NCI-H526 treated with DMSO at 0.1 percent for 48 hours (cell line): ENCODE measurements at regions not wholly inside any gene's neighbourhood (a gene's known extent, or its start where the extent isn't known, plus 50 kb on each side); places are given as distances from the start of the nearest gene placed in this dataset.

Source experiments
- DNase-seq: peaks from one replicate; lab custom pipeline; 2025; lab: John Stamatoyannopoulos, UW

DNA sequence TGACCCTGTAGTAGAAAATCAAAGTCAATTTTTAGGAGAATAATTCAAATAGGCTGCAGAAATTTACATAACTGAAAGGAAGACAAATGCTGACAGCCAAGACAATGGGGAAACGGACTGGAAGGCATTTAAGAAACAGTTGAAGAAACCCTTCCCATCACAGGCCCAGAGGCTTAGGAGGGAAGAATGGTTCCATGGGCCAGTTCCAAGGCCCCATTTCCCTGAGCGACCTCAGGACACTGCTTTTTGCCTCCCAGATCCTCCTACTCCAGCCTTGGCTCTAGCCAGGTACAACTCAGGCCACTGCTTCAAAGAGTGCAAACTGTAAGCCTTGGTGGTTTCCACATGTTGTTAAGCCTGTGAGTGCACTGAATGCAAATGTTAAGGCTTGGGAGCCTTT is 184.1 kb upstream of the SGCD start:
- no peak for DNase-seq

DNA sequence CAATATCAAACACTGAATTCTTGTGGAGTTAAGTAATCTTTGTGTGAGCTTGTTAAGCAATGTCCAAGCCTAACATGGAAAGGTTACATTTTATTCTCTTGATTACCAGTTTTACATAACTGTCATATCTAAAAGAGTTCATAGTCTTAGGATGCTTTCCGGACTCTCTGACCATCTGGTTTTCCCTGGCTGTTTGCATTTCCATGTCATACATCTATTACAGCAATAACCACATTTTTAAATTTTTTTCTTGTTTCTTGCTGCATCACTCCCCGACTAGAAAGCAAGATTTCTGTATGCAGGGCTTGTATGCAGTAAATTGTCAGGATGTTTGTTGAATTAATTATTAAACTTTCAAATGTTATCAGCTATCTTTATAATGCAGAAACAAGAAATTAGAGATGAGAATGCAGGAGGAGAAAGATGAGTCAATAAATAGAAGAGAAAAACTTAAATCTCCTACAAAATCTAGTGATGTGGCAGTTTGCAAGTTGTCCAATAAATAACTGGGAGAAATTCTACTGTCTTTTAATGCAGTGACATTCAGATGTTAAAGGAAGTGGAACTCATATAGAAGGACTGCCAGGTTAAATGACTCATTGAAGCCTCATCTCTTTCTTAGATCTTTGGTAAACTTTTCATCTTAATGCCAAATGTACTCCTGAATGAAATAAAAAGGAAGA is 179.6 kb upstream of the SGCD start:
- DNase-seq = no peak

DNA sequence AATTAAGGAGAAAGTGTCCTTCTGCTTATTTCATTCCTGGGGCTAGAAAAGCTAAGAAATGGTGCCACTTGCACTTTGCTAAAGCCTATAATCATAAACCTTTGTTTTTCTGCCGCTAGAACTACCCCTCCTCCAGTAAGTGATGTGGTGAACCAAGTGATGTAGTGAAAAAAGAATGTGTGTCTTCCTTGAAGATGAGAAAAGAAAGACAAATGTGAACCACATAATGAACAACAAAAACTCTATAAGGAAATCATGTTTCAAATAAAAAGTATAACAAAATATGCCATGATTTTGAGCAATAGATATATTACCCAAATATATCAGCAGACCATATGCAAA is 179.0 kb upstream of the SGCD start:
- no peak for DNase-seq

DNA sequence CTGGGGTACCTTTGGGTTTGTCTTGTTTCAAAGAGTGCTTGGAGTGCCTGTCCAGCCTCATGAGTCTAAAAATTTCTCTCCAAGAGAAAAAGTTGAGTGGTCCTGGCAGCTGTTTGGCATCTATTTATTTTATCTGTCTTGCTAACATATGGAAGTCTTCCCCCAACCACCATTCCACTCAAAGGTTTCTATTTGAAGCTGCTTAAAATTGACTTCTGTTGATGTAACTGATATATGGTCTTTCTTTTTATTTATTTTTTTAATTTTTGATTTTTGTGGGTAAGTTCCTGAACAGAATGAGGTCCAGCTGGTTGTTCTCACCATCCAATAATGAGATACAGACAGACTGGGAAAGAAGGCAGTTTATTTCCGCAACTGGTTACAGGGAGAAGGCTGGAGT is 178.7 kb upstream of the SGCD start:
- no peak for DNase-seq

DNA sequence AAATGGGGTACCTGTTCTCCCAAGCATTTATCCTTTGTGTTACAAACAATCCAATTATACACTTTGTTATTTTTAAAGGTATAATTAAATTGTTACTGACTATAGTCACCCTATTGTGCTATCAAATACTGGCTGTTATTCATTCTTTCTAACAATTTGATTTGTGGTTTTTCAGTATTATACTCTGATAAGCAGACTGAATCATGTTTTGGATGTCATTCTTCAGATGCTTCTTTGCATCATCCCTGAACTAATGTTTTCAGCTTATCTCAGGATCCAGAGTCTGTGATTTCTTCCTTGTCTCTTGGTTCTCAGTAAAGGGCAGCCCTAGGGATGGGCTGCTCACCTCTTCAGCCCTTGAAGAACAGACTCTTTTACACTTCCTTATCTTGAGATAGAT is 177.8 kb upstream of the SGCD start:
- no peak for DNase-seq

DNA sequence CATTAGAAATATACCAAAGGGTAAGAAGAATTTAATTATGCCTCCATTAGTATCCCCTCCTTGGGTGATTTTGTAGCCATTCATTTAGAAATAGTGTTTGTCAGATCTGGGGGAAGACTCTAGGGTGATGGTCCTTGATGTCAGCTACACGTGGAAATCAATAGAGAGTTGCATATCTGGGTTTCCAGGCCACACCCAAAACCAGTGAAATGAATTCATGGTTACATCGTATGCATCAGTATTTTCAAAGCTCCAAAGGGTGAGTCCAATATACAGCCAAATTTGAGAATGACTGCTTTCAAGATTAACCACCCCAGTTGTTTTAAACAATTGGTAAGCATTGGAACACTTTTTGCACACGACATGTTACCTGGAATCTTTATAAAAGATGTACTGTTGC is 173.4 kb upstream of the SGCD start:
- no peak for DNase-seq

DNA sequence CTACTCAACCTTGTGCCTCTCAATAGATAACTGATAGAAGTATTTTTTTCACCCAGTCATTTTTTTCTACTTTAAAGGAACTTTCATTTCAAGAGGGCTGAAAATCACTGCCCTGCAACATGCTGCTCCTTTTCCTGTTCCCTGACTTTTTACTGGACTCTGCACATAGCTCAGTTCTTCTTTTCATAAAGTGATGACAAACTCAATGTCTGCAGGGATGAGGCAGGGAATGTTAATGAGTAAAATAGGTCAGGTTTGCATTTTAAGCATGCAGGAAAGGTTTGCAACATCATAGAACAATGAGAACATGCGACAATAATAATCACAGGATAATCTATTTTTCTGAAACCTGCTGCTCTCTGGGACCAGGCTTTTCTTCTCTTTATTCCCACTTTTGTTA is 172.2 kb upstream of the SGCD start:
- no peak for DNase-seq

DNA sequence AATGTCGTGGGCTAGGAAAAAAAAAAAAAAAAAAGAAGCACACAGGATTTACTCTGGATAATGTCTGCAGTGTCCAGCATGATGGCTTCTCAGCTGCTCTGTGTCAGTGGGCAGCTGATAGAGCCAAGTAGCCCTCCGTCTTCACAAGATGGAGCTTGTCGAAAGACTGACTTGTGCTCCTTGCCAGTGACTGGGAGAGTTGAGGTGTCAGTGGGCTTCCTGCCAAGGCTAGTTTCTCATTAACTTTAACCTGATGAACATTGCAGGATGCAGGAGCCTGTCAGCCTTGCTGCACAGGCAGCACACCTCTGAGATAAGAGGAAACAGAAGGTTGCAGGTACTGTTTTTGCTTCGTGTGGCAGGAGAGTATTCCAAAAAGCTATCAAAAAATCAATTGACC is 171.4 kb upstream of the SGCD start:
- DNase-seq = no peak

DNA sequence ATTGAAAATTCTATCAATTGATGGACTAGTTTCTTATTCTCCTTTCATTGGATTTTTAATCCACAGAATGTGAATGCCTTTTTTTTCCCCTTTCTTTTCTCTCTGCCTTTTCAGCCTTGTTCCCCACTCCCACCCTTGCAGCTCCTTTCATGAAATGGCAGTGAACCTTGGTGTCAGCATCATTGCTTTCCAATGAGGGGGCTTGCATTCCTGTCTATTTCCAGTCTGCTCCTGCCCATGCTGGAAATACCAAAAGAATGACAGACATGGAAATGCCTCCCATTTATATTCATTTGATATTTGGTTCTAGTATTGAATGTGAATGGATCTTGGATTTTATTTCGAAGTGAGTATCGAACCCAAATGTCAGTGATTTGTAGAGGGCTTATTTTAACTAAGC is 162.7 kb upstream of the SGCD start:
- no peak for DNase-seq

DNA sequence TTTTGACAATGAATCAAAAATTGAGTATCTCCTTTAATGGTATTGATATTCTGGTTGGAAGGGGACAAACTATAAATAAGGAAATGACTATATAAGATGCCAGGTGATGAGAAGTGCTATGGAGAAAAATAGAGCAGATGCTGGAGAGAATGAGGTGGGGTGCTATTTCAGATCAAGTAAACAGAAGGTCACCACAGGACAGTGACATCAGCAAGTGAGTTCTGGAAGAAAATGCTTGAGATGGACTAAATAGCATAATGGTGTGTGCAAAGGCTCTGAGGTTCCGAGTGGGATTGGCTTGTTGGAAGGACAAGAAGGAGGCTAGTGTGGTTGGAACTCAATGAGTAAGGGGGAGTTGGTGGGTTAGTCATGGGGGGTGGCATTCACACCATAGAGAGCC is 157.5 kb upstream of the SGCD start:
- DNase-seq = no peak

DNA sequence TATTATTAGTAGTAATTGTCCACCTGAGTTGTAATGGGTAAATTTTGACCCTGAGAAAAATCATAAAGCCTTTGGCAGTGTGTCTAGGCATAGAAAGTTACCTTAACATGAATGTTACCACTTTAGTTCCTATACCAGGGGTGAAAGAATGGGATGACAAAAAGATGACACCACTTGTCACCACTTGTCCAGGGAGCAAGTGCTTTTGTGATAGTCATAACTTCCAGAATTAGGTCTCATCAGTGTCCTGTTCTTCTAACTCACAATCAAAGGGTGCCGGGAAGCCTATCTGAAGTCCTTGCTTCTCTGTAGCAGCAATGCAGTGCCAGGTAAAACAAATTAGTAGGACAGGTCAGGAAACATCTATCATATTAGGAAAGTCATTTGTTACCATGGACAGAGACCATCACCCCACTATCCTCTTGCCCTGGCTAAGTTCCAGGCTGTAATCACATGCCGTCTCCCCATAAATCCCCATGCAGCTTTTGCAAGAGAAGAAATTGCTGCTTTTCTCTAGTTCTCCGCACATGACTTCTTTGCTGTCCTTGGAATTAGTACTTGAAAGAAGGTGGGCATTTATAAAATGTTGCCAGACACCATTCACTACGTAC is 156.5 kb upstream of the SGCD start:
- DNase-seq = no peak

DNA sequence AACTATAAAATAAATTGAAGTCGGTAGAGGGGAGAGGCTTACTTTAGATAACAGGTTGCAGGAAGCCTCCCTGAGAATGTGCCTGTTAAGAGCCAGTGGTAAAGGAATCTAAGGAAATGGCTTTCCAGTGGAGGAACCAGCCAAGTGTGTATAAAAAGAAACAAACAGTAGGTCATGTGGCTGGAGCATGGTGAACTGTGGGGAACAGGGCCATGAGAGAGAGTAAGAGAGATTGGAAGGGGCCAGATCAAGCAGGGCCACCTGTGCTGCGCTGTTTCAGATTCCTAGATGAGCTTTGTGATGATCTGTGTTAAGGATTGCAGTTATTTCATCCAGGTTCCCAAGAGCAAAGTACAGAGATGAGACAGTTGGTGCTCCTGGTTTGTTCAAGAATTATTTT is 152.7 kb upstream of the SGCD start:
- DNase-seq = no peak

DNA sequence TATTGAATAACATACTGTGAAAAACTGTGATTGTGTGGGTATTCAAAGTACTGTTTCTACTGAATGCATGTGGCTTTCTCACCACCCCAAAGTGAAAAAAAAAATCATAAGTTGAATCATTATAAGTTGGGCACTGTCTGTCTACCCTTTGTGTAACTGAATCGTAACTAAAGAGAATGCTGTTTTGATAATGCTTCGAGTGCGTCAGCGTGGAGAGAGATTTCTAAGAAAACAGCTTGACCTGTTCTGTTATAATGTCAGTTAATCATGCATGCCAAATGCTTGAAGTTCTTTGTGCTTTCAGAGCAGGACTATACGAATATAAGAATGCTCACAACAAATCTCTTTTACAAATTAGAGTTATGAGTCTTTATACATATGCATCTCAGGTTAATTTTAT is 148.8 kb upstream of the SGCD start:
- DNase-seq = no peak

DNA sequence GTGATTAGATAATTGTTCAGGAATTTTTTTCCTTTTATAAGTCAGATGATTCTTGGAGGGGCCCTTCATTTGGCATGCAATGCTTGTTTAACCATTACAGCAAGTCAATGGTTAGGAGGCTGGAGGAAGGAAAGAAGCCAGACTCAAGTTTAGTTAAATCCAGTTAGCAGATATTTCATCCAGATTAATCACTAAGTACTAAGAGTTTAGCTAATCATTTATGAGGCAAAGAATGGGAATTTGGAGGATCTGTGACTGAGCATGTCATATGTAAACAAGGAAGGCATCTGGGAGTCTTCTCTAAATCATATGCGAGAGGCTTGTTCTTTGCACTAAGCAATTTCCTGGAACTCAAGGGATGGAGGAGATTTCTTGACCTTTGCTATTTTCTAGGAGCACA is 145.3 kb upstream of the SGCD start:
- no peak for DNase-seq

DNA sequence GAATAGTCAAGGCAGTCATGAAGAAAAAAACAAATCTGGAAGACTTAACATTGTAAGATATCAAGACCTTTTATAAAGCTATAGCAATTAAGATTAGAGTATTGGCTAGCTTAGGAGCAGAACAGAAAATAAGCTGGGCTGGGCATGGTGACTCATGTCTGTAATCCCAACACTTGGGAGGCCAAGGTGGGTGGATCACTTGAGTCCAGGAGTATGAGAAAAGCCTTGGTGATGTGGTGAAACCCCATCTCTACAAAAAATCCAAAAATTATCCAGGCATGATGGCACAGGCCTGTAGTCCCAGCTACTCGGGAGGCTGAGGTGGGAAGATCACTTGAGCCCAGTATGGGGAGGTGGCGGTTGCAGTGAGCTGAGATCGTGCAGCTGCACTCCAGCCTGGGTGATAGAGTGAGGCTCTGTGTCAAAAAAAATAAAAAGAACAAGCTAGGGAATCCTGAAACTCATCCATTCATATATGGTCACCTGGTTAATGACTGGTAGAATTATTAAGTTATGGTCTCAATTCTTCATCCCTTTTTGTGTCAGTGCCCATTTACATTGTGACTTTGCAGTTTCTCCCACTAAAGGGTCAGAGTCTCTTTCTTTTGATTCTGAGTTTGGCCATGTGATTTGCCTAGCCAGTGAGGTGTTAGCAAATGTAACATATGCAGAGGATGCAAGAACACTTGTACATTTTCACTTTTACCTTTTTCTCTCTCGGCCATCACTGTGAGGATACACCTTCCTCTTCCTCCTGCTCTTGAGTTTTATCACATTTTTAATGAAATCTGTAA is 144.6 kb upstream of the SGCD start:
- no peak for DNase-seq

DNA sequence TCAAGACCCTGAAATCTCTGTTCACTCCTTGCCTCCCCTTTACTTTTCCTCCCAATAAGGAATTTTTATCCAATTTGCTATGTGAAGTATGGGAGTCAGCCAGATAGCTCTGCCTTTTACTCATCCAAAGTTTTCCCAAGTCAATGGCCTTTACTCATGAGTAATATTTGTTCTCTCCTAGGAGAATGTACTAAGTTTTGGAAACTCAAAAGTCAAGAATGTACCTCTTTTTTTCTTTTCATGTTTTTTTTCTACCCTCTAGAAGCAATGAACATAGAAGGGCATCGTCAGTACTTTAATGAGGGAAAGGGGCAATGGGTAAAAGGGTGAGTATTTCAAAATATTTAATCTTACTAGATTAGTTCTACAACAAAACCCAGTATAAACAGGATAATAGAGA is 140.2 kb upstream of the SGCD start:
- DNase-seq = no peak

DNA sequence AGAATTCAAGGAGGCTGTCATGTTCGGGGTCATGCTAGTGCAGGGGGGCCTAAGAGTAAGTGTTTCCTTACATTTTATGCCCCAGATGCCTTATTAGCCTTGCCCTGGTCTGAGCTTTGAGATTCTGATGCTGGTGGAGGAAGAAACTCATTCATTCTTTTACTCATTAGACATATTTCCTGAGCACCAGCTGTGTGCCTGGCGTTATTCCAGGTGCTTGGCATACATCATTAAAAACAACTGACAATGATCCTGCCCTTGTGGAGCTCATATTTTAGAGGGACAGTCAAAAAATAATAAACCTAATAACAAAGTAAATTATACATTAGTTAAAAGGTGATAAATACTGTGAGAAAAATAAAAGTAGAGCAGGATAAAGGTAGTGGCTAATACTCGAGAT is 138.9 kb upstream of the SGCD start:
- no peak for DNase-seq

DNA sequence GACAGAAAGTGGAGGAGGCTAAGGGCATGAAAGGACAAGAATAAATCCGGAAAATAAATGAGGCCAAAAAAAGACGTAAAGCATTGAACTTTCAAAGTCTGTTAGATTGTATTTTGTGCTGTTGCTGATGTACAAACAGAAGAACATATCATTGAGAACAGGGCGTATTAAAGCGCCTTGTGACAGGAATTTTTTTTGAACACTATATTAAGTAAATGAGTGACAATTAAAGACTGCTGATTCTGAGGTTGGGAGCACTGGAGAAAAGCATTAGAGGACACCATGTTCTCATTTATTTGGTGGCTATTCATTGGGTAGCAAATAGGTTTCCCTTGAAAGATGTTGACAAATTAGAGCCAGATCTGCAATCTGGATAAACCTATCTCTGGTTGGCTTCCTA is 137.3 kb upstream of the SGCD start:
- DNase-seq = no peak

DNA sequence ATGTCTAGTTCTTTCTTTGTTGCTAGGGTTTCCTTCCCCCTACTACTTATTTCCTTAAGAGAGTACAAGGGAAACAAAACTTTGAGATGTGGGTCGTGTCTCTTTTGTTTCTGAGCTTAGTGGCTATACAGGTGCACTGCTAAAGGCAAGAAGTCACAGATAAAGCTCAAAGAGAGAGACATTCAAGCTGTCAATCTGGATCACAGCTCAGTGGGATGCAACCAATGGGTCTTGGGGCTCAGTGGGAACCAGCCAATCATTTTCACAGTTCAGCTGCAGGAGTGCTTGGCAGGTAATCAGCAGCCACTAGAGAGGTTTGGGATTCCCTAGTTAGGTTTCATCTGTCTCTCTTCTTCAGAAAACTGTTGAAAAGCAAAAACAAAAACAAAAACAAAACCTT is 135.4 kb upstream of the SGCD start:
- no peak for DNase-seq

DNA sequence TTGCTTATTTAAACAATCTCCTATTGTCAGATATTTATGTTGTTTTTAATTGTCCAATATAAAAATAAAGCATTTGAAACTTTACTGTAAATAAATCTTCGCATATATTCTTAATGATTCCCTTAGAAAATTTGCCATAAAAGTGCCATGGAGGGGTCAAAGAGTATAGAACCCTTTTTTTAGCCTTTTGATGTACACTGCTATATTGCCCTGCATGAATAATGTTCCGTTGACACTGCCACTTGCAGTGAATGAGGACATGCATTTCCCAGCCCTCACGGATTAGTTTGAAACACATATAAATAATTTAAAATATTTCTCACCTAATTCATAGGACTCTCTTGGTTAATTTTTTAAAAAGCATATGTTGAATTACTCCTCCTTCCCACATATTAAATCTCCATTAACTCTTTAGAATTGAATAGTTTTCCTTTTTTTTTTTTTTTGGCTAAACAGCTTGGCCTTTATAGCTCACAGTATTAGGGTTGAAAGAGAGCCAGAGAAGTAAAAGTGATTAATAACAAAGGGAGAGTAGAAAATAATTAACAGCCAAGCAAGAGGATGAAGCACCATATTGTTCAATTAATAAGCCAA is 129.8 kb upstream of the SGCD start:
- no peak for DNase-seq

DNA sequence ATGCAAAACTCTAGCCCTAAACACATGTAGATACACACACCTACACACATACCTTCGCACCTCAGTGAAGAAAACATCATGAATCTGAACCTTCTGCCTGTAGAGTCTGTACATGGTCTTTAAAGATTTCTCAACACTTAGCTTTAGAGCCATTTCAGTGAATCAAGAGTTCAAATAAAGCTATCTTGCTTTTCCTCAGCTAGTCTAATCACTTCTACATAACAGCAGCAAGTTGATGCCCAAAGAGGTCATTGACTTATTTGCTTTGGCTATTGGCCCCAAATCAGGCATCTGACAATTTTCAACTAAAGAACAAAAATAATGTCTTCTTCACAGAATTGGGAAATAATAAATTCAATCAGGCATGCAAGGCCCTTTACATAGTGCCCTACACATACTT is 127.9 kb upstream of the SGCD start:
- no peak for DNase-seq

DNA sequence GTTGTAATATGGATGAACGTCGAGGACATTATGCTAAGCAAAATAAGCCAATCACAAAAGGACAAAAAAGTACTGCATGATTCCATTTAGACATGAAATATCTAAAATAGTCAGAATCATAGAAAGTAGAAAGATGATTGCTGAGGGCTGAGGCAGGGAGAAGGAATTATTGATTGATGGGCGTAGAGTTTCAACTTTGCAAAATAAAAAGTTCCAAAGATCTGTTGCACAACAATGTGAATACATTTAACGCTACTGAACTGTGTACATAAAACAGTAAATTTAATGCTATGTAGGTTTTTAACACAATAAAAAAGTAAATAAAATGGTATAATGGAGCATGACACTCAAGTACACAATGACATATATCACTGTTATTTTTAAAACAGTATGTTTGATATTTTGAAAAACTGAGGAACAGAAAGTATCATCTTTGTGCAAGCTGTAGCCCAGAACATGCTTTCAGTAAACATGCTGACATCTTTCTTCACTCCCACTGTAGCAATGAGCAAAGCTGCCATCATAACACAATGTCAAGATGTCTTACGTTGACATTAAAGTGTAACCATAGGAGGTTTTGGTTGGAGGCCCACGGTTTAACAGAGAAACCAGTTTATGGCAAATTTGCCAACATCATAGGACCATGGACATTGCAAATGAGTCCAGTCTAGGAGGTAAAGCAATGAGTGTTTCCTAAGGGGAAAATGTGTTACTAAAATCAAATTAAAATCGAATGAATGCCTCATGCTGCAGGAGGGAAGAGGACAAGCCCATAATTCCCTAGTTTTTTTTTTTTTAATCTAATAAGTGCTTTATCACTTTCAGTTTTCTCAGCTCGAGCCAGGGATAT is 125.8 kb upstream of the SGCD start:
- DNase-seq = no peak
